ENCODE measurements at regions not wholly inside any gene's neighbourhood (a gene's known extent, or its start where the extent isn't known, plus 50 kb on each side); places are given as distances from the start of the nearest gene placed in this dataset.

DNA sequence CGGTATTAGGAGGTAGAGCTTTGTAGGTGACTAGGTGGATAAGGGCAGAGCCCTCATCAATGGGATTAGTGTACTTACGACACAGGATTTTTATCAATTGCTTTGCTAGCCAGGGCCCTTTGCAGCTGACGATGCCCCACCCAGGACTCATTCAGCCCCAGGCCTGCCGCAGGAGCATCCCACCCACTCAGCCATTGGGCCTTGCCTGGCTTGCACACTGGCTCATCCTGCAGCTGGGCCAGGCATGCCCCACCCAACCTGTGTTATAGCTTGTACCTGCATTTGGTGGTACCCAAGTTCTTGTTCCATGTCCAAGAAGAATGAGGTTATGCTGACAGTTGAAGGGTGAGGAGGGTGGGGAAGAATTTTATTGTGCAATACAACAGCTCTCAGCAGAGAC is 317.5 kb downstream of the PPARGC1A start:
- Histone ChIP-seq H3K9me3 (ENCODE audit: control insufficient read depth, insufficient read depth, low read length) (no peaks in the 10 kb centered on the region; the same call in 1 of the 2 replicates), H3K79me2 (ENCODE audit: control insufficient read depth, low read length) (no peaks in the 10 kb centered on the region), H3K9me2 (replicated peaks; ENCODE audit: control insufficient read depth, low read length) (no peaks in the 10 kb centered on the region), H3K27me3 (ENCODE audit: control insufficient read depth, low read length) (no peaks in the 10 kb centered on the region), H3K4me3 (ENCODE audit: low read length) (no peak overlapping the region), H3F3A (ENCODE audit: control insufficient read depth, insufficient read depth) (no peaks in the 10 kb centered on the region), H3K36me3 (ENCODE audit: control insufficient read depth, low read length) (no peaks in the 10 kb centered on the region), H4K20me1 (ENCODE audit: control insufficient read depth, insufficient read depth, low read depth, low read length) (no peaks in the 10 kb centered on the region), H3K4me1 (ENCODE audit: control insufficient read depth, low read length) (no peaks in the 10 kb centered on the region), H3K4me2 (ENCODE audit: low read length) (no peak overlapping the region), H3K27ac (ENCODE audit: low read depth, low read length) (no peak overlapping the region)
- TF ChIP-seq, protein P1, sequence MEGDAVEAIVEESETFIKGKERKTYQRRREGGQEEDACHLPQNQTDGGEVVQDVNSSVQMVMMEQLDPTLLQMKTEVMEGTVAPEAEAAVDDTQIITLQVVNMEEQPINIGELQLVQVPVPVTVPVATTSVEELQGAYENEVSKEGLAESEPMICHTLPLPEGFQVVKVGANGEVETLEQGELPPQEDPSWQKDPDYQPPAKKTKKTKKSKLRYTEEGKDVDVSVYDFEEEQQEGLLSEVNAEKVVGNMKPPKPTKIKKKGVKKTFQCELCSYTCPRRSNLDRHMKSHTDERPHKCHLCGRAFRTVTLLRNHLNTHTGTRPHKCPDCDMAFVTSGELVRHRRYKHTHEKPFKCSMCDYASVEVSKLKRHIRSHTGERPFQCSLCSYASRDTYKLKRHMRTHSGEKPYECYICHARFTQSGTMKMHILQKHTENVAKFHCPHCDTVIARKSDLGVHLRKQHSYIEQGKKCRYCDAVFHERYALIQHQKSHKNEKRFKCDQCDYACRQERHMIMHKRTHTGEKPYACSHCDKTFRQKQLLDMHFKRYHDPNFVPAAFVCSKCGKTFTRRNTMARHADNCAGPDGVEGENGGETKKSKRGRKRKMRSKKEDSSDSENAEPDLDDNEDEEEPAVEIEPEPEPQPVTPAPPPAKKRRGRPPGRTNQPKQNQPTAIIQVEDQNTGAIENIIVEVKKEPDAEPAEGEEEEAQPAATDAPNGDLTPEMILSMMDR (IDR thresholded peaks at IDR 0.05; ENCODE audit: low read depth, low read length, poor library complexity, severe bottlenecking) = no peak
- TF ChIP-seq EZH2phosphoT487 (IDR thresholded peaks at IDR 0.05; ENCODE audit: borderline replicate concordance, low read length) = no peak

DNA sequence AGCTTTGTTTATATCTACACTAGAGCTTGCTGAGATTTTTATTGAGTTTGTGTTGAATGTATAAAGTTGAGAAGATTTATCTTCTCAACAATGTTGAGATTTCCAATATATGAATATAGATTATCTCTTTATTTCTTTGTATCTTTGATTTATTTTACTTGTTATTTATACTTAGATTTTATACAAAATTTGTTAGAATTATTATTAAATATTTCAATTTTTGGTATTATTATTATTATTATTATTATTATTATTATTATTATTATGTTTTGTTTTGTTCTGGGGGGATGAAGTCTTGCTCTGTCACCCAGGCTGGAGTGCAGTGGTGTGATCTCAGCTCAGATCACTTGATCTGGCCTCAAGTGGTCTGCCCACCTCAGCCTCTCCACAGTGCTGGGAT is 322.5 kb downstream of the PPARGC1A start:
- Histone ChIP-seq H3K36me3 (ENCODE audit: control insufficient read depth, low read length) (no peaks in the 10 kb centered on the region), H3K9me3 (ENCODE audit: control insufficient read depth, insufficient read depth, low read length) (peaks cover 2% of the 10 kb centered on the region; the same call in 1 of the 2 replicates), H3F3A (ENCODE audit: control insufficient read depth, insufficient read depth) (no peaks in the 10 kb centered on the region), H3K79me2 (ENCODE audit: control insufficient read depth, low read length) (no peaks in the 10 kb centered on the region), H3K4me2 (ENCODE audit: low read length) (no peak overlapping the region), H4K20me1 (ENCODE audit: control insufficient read depth, insufficient read depth, low read depth, low read length) (no peaks in the 10 kb centered on the region), H3K27me3 (ENCODE audit: control insufficient read depth, low read length) (no peaks in the 10 kb centered on the region), H3K9me2 (replicated peaks; ENCODE audit: control insufficient read depth, low read length) (no peaks in the 10 kb centered on the region), H3K4me3 (ENCODE audit: low read length) (no peak overlapping the region), H3K4me1 (ENCODE audit: control insufficient read depth, low read length) (no peaks in the 10 kb centered on the region), H3K27ac (ENCODE audit: low read depth, low read length) (no peak overlapping the region)
- TF ChIP-seq, protein P1 (IDR thresholded peaks at IDR 0.05; ENCODE audit: low read depth, low read length, poor library complexity, severe bottlenecking) = no peak
- TF ChIP-seq EZH2phosphoT487 (IDR thresholded peaks at IDR 0.05; ENCODE audit: borderline replicate concordance, low read length) = no peak

DNA sequence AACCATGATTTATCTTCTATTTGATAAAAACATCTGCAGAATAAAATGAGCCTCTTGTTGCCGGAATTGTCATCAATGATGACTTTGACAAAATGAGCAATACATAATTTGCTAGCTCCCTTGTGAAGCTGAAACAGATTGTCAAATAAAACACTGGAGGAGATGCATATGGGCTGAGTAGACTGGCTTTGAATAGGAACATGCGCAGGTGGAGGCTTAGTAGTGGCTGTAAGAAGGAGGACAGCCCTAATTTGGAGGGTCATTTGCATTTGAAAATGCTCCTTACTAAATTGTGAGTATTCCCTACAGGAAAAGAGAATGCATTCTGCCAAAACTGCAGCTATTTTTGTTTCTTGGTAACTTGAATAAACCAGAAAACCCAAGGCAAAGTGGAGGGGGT is 329.1 kb downstream of the PPARGC1A start:
- Histone ChIP-seq H4K20me1 (ENCODE audit: control insufficient read depth, insufficient read depth, low read depth, low read length) (no peaks in the 10 kb centered on the region), H3F3A (ENCODE audit: control insufficient read depth, insufficient read depth) (no peaks in the 10 kb centered on the region), H3K36me3 (ENCODE audit: control insufficient read depth, low read length) (no peaks in the 10 kb centered on the region), H3K79me2 (ENCODE audit: control insufficient read depth, low read length) (no peaks in the 10 kb centered on the region), H3K27me3 (ENCODE audit: control insufficient read depth, low read length) (no peaks in the 10 kb centered on the region), H3K4me1 (ENCODE audit: control insufficient read depth, low read length) (no peaks in the 10 kb centered on the region), H3K9me3 (ENCODE audit: control insufficient read depth, insufficient read depth, low read length) (peaks cover 2% of the 10 kb centered on the region; the same call in 1 of the 2 replicates), H3K4me3 (ENCODE audit: low read length) (no peak overlapping the region), H3K4me2 (ENCODE audit: low read length) (no peak overlapping the region), H3K27ac (ENCODE audit: low read depth, low read length) (no peak overlapping the region), H3K9me2 (replicated peaks; ENCODE audit: control insufficient read depth, low read length) (no peaks in the 10 kb centered on the region)
- TF ChIP-seq, protein P1 (IDR thresholded peaks at IDR 0.05; ENCODE audit: low read depth, low read length, poor library complexity, severe bottlenecking) = no peak
- no peak for TF ChIP-seq EZH2phosphoT487 (IDR thresholded peaks at IDR 0.05; ENCODE audit: borderline replicate concordance, low read length)
